ENCODE measurements at regions not wholly inside any gene's neighbourhood (a gene's known extent, or its start where the extent isn't known, plus 50 kb on each side); places are given as distances from the start of the nearest gene placed in this dataset.
A peak's percentile ranks its signal among the peaks of the same experiment; 100 is the strongest.
"Not testable (repeated sequence)": the region's sequence is repeated elsewhere in the genome, so short reads cannot be mapped to it uniquely, and the experiment has no call there.

DNA sequence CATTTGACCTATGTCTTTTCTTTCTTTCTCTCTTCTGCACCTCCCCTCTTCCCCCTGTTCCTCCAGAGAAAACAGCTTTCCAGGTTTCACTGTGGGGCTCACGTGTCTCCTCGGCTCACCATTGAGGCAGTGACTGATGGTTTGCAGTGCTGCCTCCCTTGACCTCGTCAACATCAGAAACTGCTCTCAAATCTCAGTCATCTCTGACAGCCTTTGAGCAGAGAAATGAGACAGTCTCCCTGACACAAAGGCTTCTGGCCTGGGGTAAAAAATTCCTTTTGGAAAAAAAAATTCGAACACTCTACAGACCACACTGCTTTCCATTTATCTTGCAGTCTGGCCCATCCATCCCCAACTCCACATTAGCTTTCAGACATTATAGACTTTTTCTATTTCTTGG lies 450.0 kb downstream of the TFAP2B start:
- in situ Hi-C loops (cut with HindIII; ENCODE audit: low sequenced_read_pairs), result no loop called here
- no peak for DNase-seq (ENCODE audit: low spot score)

DNA sequence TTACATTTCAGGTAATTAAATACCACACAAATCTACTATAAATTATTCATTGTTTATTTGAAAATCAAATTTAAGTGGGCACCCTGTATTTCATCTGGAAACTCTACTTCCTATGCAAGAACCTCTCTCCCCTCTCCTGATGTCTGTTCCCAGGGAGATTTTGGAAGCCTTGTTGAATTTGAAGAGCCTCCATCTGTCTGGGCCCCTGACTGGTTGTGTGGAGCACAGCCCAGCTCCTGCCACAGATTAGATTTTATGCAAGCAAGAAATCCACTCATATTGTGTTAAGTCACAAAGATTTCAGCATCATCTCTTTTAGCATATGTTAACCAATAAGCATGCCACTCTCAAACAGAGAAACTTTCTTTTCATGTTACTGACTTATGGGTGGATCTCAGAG lies 451.2 kb downstream of the TFAP2B start:
- in situ Hi-C loops (cut with HindIII; ENCODE audit: low sequenced_read_pairs), result no loop called here
- DNase-seq (ENCODE audit: low spot score), result peak; percentile 59

DNA sequence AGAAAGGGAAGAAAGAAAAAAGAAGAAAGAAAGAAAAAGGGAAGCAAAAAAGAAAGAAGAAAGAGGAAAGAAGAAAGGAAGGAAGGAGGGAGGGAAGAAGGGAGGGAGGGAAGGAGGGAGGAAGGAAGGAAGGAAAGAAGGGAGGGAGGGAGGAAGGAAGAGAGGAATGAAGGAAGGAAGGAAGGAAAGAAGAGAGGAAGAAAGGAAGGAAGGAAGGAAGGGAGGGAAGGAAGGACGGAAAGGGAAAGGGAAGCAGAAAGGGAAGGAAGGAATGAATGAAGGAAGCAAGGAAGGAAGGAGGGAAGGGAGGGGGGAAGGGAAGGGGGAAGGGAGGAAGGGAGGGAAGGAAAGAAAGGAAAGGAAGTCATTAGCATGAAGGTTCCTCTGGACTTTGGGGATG lies 452.9 kb downstream of the TFAP2B start:
- in situ Hi-C loops (cut with HindIII; ENCODE audit: low sequenced_read_pairs), result no loop called here

DNA sequence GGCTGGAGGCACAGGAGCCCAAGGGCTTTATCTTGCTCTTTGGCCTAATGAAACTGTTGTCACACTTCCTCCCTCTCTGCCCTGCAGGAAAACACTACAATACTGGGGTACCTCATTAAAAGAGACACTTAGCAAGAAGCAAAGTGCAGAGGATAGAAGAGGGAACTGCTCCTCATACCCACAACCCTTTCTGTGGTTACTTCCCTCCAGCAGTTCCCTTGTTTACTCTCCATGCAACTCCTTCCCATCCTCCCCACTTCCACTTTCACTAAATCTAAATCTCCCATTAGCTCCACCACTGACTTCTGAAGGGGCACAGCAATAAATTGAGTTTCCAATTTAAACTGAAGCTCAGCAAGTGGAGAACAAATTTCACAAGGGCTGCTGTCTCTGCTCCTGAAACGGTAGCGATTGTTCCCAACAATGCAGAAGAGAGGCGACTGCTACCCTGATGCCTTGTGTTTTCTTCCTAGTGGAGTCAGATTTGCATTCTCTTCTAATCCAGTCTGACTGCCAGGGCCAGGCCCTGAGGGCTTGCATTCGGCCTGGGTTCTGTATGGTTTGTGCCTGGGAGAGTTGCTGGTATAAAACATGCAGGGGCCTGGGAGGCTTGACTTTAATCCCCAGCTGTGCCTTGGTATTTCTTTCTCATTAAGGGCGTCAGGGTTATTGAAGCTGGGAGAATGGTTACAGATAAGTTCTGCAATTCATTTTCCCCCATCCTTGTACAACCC lies 454.7 kb downstream of the TFAP2B start:
- DNase-seq (ENCODE audit: low spot score), result no peak
- in situ Hi-C loops (cut with HindIII; ENCODE audit: low sequenced_read_pairs), result no loop called here

More for the DNA sequence above, 452.9 kb downstream of the TFAP2B start:
- no peak for DNase-seq (ENCODE audit: low spot score)

DNA sequence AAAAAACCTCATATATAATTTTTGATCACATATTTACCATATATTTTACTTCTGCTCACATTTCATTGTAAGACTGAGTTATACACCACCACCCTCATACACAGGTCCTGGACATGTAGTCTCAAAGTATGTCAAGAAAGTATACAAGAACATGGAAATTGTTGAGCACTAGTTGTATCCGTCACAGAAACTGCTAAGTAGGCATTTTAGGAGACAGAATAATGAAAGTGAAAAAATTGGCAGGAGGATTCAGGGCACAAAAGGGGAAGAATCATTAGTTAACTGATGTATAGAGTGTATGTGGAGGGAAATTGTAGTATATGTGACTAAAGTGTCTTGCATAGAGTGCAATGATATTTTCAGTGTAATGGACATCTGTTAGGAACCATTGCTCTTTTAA lies 458.8 kb downstream of the TFAP2B start:
- in situ Hi-C loops (cut with HindIII; ENCODE audit: low sequenced_read_pairs), result no loop called here
- no peak for DNase-seq (ENCODE audit: low spot score)

DNA sequence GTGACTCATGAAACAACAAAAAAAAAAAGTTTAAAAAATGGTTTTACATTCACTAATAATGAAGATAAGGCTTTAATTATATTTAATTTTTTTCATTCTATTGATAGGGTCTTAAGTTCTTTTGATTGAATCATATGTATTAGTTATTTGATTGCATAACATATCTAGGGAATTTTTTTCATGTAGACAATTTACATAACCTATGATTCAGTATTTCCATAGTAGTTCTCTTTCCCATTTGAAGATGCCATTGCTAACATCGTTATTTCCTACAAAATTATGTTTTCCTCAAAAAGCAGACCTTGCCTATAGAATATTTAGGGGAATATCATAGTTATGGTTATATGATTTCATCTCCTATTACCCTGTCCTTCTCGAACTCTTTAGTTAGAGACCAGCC lies 463.4 kb downstream of the TFAP2B start:
- no peak for DNase-seq (ENCODE audit: low spot score)
- in situ Hi-C loops (cut with HindIII; ENCODE audit: low sequenced_read_pairs), result no loop called here

DNA sequence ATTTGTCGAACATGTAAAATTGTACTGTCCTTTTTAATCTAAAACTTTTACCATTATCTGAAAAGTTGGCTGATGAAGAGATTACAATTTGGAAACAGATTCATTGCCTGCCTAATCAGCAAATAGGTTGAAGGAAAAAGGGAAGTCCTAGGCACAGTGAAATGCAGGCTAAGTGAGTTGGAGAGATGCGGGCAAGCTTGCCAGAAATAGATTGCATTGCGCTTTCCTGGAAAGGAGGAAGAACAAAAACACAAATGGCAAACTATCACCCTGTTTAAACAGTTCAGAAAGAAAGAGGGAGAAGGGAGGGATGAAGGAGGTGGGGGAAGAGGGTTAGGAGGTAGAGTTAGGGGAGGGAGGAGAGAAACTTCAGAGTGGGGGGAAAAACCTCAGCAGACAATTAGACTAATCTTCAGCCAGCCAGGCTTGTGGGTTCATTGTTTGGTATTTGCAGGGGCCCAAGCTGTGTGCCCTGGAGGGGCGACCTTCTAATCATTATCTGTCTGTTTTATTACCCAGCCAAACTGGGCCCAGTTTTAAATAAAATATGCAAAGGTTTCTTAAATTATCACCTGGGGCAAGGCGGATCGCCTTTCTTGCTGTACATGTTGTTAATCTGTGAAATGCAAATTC lies 465.2 kb downstream of the TFAP2B start:
- no peak for DNase-seq (ENCODE audit: low spot score)
- in situ Hi-C loops (cut with HindIII; ENCODE audit: low sequenced_read_pairs), result no loop called here

DNA sequence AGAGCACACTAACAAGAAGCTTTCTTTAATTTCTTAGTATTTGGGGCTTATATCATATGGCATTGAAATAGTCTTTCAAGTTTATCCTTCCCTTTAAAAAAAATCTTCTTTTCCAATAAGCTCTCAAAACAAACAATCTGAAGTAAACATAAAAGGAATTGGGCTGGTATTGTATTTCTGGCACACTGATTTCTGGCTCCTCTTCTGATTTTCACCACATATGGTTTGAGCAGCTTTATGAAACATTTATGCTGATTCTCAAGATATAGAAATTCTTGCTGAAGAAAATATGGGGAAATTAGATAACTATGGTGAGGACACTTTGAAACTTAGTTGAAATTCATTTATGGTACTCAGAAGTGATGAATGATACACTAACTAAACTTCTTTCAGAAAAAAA lies 467.2 kb downstream of the TFAP2B start:
- in situ Hi-C loops (cut with HindIII; ENCODE audit: low sequenced_read_pairs), result no loop called here
- DNase-seq (ENCODE audit: low spot score), result no peak

DNA sequence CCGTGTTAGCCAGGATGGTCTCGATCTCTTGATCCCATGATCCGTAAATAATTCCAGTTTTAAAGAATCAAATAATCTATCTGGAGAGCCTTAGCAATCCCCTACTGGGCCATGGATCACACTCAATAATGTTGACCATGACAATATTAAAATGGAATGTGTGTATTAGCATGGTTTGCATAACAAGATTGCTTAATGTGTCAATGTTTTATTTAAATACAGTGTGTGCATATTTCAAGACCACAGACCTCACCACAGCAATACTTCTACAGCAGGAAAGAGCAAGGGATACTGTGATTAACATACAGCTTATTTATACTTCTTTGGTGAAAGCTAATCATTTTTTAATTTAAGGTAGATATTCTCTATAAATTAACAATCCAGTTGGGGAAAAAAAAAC lies 470.4 kb downstream of the TFAP2B start:
- no peak for DNase-seq (ENCODE audit: low spot score)
- in situ Hi-C loops (cut with HindIII; ENCODE audit: low sequenced_read_pairs), result no loop called here

DNA sequence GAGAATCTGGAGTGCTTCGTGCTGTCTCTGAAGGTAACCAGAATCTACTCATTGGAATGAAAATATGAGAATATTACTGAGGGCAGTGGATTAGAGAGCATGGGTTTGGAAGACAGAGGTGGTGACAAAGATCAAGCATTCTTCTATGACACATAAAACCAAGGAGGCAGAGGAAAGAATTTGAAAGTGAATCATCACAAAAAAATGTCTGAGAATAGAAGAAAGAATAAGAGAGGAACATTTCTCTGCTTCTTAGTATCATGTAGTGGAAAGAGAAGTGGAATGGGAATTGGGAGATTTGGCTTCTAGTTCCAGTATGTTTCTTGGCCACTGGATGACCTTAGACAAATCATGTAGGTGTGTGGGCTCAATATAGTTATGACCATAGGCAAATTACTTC lies 474.0 kb downstream of the TFAP2B start:
- in situ Hi-C loops (cut with HindIII; ENCODE audit: low sequenced_read_pairs), result no loop called here

DNA sequence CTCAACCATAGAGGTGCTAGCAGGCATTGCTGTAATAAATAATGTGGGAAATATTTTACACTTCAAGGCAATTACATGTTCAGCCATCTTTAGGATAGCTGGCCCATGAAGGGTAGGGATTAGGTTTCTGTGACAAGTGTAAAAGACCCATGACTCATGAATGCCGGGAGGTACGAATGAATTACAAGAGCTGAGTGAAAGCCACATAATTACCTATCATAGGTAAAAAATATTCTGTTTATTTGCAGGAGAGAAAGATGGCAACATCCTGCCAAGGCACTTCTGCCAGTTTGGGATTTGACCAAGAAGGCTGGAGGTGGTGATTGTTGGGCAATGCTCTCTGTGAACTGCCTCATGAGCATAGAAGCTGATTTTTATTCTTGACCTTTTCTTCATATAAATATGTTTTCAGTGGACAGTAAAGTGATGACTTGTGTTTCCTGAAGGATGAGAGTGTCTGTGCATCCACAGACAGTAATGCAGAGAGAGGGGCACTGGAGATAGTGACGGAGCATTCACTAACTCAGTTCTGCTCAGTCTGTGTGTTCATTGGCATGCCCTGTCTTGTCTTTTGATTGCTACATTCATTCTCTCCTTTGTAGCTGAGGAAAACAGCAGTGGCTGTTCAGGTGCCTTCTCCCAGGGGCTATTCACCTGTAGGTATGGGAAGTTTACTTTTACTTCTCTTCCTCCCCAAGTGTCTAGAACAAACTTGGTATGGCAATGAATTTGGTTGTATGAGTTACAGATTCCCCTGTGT lies 481.1 kb downstream of the TFAP2B start:
- in situ Hi-C loops (cut with HindIII; ENCODE audit: low sequenced_read_pairs), result no loop called here

More for the DNA sequence above, 474.0 kb downstream of the TFAP2B start:
- DNase-seq (ENCODE audit: low spot score), result no peak

DNA sequence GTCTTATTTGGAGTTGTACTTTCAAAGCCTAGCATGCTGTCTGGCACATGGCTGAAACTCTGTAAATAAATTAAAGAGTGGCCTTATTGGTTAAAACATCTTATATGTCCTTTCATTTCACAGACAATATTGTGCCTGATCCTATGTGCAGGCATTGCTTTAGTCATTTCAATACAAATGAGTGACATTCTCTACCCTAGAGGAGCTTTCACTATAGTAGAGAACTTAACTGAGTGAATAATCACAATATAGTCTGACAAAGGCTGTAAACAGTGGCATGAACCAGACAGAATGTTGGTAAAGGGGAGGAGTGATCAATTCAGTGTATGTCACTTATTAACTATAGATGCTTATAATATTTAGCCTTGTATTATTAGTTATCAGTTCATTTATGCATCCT lies 481.8 kb downstream of the TFAP2B start:
- in situ Hi-C loops (cut with HindIII; ENCODE audit: low sequenced_read_pairs), result no loop called here
- DNase-seq (ENCODE audit: low spot score), result no peak

More for the DNA sequence above, 481.1 kb downstream of the TFAP2B start:
- DNase-seq (ENCODE audit: low spot score), result no peak

DNA sequence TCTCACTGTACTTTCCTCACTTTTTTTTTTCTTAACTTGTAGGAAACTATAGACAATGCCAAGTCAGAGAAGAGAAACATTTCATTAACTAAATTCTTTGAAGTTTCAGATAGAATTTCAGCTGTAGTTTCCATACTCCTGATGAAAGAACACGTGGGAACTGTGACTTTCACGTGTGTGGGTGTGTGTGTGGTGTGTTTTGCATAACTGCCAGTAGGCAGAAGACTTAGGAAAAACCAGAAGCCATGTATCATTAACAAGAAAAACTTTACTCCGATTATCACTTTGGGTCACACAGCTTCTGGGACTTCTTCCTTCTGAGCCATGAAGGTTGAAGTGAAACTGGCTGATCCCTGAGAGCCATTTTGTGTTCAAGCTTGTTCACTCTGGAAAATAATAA lies 483.3 kb downstream of the TFAP2B start:
- DNase-seq (ENCODE audit: low spot score), result no peak
- in situ Hi-C loops (cut with HindIII; ENCODE audit: low sequenced_read_pairs), result no loop called here

DNA sequence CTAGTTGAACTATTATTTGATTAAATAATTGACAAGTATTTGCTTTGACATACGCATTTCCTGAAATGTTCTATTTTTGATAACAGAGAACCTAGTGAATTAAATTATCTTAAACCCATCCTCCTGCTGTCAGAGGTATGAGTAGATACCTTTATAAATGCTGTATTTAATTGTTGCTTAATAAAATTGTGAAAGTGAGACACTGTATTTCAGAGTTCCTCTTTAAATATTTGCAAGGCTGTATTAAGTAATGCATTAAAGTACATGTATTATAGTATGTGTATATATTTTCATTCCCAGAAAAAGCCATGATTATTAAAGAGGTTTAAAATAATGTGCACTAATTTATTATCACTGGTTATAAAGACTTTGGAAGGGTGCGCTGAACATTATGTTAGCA lies 483.8 kb downstream of the TFAP2B start:
- DNase-seq (ENCODE audit: low spot score), result no peak
- in situ Hi-C loops (cut with HindIII; ENCODE audit: low sequenced_read_pairs), result no loop called here

DNA sequence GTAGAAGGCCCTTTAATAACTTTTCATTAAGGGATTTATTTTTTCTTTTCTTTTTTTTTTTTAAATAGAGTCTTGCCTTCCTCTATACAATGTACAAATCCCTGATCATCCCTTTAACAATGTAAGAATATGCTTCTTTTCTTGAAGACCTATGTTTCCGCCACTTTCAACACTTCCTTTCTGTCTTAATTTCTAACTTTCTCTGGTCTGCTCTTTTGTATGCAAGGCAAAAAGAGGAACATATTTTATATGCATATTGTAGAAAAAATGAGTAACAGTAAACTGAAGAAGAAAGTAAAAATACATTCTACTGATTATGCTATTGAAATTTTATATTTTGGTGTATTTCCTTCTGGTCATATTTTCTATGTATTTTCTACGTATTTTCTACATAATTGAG lies 484.7 kb downstream of the TFAP2B start:
- DNase-seq (ENCODE audit: low spot score), result no peak
- in situ Hi-C loops (cut with HindIII; ENCODE audit: low sequenced_read_pairs), result no loop called here

DNA sequence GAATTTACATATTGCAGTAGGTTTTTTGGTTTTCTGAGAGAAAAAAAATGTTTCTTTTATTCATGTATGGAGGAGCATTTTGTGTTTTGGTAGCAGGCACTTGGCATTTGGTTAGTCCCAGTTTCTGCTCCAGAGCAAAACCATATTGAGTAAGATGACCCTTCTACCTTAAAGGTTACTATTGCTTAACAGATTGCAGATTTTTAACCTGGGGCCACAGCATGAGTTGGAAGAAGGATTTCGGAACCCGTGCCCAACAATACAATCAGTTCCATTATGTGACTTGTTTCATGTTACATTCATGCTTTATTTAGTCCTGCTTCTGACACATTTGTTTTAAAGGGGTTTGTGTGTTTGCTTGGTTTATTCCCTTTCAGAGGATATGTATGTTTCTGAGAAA lies 496.3 kb downstream of the TFAP2B start:
- no peak for DNase-seq (ENCODE audit: low spot score)
- in situ Hi-C loops (cut with HindIII; ENCODE audit: low sequenced_read_pairs), result no loop called here

DNA sequence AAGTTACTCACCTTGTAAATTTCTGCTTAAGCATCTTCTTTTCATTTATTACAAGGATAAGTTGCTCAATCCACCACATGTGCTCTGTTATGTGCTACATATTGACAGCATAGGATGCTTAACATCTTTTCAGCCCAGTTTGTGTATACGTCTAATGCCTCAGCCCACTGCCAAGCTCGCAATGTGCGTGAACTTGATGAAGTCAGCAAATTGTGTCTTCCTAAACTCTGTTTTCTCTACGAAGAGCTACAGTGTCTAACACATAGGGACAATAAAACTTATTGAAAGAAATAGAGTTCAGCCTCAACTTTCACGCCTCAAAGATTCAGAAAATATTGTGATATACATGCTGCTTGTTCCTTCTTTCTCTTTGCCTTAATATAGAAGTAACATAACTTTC lies 500.0 kb downstream of the TFAP2B start:
- no peak for DNase-seq (ENCODE audit: low spot score)
- in situ Hi-C loops (cut with HindIII; ENCODE audit: low sequenced_read_pairs), result no loop called here

DNA sequence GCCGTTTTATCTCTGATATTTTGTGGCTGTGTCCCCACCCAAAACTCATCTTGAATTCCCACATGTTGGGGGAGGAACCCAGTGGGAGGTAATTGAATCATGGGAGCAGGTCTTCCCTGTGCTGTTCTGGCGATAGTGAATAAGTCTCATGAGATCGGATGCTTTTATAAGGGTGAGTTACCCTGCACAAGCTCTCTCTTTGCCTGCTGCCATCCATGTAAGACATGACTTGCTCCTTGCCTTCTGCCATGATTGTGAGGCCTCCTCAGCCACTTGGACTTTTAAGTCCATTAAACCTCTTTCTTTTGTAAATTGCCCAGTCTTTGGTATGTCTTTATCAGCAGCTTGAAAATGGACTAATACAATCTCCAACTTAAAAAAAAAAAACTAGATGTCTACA lies 502.8 kb downstream of the TFAP2B start:
- not testable (repeated sequence) for DNase-seq (ENCODE audit: low spot score)

DNA sequence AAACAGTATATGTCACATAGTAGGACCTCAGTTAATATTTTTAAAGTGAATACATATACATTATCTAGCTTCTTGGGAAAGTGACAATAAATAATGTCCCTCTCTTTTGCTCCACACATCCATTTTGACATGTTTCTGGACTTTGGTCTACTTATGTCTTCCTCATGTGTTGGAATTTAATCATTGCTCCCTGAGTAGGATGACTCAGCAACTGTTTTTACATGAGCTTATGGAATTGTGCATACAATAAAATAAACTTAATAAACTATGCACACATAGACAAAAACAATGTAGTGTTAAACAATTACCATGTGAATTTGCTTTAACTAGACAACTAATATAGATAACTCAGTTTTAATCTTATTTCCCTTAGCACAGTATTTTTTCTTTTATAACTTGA lies 503.8 kb downstream of the TFAP2B start:
- DNase-seq (ENCODE audit: low spot score), result no peak
- in situ Hi-C loops (cut with HindIII; ENCODE audit: low sequenced_read_pairs), result no loop called here

More for the DNA sequence above, 502.8 kb downstream of the TFAP2B start:
- in situ Hi-C loops (cut with HindIII; ENCODE audit: low sequenced_read_pairs), result not testable (repeated sequence)

DNA sequence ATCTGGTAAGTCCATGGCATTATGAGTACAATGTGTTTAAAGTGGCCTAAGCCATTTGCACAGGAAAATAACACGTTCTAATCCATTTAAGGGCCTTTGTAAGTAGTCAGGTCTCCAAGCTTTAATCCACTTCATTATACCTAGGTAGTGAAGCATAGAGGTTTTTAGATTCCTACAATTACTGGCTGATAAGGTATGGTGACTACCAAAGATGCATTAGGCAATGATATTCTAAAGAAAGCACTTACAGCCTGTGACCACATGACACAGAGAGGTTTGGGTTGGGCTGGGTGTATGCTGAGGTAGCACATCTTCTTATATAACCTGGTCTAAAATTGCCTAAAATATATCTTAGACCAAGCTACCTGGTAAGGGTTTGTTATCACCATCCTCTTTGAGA lies 504.4 kb downstream of the TFAP2B start:
- no peak for DNase-seq (ENCODE audit: low spot score)
- in situ Hi-C loops (cut with HindIII; ENCODE audit: low sequenced_read_pairs), result no loop called here
